ENCODE measurements at regions not wholly inside any gene's neighbourhood (a gene's known extent, or its start where the extent isn't known, plus 50 kb on each side); places are given as distances from the start of the nearest gene placed in this dataset.
"Not testable (repeated sequence)": the region's sequence is repeated elsewhere in the genome, so short reads cannot be mapped to it uniquely, and the experiment has no call there.

DNA sequence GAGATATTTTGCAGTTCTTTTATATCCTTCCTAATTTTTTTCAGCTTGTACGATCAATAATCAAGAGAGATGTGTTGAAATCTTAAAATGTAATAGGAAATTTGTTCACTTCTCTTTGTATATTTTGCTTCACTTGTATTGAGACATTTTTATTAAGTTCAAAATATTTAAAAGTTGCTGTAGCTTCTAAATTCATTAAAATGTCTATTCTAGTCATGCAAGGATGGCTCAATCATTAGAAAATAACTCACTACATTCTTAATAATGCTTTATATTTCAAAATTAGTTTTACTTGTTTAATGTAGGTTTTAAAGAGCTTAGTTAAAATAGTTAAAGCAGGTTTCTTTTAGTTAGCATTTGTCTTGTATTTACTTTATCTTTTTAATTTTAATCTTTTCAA is 308.4 kb downstream of the CYRIA start:
- no peak for DNase-seq

DNA sequence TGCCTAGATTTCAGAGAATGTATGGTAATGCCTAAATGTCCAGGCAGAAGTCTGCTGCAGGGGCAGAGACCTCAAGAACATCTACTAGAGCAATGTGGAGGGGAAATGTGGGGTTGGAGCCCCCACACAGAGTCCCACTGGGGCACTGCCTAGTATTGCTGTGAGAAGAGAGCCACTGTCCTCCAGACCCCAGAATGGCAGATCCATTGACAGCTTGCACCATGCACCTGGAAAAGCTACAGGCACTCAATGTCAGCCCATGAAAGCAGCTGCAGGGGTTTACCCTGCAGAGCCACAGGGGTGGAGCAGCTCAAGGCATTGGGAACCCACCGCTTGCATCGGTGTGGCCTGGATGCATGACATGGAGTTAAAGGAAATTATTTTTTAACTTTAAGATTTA is 314.1 kb downstream of the CYRIA start:
- DNase-seq = no peak

DNA sequence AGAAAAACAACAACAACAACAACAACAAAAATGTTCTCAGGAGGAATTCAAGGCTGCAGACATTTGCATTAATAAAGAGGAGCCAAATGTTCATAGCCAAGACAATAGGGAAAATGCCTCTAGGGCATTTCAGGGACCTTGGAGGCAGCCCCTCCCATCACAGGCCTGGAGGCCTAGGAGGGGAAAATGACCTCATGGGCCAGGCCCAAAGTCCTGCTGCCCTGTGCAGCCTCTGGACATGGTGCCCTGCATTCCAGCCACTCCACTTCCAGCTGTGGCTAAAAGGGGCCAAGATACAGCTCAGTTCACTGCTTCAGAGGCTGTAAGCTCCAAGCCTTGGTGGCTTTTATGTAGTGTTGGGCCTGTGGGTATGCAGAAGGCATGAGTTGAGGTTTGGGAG is 314.5 kb downstream of the CYRIA start:
- no peak for DNase-seq

DNA sequence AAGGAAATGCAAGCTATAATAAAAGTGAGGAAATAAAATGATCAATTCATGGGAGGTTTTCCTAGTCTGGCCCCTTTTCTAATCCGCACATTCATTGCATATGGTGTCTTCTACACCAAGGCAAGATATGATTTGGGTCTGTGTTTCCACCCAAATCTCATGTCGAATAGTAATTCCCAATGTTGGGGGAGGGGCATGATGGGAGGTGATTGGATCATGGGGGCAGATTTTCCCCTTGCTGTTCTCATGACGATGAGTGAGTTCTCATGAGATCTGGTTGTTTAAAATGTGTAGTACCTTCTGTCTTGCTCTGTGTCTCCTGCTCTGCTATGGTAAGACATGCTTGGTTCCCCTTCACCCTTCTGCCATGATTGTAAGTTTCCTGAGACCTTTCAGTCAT is 315.4 kb downstream of the CYRIA start:
- DNase-seq = no peak

DNA sequence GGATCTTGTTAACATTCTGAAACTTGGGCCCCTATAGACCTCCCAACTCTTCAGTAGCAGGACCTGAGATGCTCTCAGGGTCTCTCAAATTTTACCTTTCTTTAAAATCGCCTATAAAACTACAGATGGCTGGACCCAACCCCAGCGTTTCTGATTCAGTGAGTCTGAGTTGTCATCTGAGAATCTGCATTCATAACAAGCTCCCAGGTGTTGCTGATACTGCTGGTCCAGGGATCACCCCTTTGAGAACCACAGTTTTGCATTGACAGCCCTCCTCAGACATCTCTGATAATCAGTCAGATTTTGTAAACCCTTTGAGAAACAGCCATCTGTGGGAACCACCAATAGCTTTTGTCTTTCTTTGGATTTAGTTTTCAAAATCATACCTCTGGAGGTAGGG is 315.8 kb downstream of the CYRIA start:
- DNase-seq = no peak

DNA sequence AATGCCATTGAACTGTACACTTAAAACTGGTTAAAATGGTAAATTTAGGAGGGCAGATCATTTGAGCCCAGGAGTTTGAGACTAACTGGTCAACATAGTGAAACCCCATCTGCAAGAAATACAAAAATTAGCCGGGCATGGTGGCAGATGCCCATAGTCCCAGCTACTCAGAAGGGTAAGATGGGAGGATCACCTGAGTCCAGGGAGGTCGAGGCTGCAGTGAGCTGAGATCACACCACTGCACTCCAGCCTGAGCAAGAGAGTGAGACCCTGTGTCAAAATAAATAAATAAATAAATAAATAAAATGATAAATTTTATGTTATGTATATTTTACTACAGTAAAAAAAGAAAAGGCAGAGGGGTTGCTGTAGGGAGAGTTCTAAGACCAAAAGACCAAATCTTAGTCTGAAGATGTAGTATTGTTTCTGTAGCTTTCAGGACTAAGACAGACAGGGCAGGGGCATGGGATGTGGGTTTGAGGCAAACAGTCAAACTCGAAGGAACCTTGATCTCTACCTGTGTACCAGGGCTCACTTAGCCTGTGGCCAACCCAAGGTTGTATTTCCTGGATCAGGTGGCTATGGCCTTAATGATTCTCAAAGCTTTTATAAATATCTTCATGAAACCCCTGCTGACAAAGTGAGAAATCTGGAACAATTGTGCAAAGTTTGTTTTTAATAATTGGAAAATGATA is 316.7 kb downstream of the CYRIA start:
- no peak for DNase-seq

DNA sequence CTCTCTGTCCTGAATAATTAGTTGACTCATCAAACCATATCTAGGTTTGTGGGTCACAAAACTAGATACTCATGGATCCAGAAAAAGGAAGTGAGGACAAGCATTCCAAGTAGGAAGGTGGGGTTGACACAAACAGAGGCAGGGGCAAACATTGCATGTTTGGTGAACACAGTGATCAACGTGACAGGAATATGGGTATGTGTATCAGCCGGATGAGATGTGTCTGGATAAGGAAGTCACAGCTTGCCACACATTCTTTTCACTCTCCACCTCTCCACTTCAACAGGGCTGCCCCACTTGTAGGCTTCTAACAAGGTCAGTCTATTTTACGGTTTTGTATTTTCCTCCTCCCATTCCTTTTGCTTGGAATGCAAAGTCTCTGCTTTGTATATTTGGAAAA is 319.0 kb downstream of the CYRIA start:
- no peak for DNase-seq

DNA sequence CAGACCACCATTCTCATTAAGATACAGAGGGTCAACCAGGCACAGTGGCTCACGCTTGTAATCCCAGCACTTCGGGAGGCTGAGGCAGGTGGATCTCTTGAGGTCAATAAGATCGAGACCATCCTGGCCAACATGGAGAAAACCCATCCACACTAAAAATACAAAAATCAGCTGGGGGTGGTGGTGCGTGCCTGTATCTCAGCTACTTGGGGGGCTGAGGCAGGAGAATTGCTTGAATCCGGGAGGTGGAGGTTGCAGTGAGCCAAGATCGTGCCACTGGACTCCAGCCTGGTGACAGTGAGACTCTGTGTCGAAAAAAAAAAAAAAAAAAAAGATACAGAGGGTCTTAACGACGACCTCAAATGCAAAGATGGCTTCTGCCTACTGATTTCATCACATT is 320.4 kb downstream of the CYRIA start:
- not testable (repeated sequence) for DNase-seq

DNA sequence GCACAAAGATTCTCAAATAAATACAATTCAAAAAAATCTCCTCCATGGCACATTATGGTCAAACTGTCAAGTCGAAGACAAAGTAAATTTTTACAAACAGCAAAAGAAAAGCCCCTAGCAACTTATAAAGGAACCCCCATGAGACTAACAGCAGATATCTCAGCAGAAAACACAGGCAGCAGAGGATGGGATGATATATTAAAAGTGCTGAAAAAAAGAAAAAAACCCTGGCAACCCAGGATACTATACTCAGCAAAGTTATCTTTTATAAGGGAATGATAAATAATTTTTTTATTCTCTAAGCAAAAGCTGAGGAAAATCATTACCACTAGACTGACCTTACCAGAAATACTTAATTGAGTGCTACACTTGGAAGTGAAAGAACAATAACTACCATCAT is 326.4 kb downstream of the CYRIA start:
- DNase-seq = no peak

DNA sequence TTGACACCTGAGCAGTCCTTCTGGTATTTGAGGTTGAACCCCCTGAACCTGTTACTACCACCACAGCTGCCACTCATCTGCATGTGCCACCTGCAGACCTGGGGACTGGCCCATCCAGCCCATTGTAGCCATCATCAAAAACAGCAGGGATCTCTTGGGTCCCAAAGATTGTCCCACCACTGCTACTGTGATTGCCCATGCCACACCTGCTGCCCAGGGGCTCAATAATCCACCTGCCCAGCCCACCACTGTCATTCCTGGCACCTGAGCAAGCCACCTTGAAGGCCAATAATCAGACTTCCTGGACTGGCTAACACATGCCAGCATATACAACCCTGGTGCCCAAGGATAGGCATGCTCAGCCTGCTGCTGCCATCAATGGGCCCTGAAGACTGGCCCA is 327.6 kb downstream of the CYRIA start:
- DNase-seq = no peak

DNA sequence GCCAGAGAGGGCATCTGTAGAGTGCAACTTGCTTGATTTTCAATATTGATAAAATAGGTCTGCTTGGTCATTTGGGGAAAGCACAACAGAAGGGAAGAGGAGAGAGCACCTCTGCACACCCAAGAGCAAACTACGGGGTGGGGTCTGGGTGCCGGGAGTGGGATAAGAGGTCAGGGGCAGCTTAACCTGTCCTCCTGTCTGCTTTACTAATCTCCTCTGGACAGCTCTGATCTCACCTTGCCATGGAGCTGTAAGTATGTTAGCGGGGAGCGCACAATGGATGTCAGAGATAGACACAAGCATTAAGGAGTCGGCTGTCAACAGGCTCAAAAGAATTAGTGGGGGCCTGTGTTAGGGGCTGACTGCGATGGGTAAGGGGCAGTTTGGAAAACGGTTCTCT is 328.7 kb downstream of the CYRIA start:
- no peak for DNase-seq

DNA sequence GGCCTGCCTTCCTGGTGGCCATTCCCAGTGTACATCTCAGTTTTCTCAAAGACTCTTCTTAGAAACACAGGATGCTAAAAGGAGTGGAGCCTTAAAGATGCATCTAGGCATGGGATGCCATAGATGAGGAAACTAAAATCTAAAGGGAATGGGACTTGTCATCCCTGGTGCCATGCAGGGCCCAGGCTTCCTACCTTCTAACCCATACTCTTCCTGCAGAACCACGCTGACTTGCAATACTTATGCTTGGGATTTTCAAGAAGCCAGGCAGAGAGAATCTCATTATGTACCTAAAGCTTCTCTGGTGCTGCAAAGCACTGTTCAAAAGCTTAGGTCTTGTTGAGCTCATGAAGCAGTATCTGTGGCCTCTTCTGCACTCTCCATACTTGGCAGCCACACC is 329.1 kb downstream of the CYRIA start:
- no peak for DNase-seq

DNA sequence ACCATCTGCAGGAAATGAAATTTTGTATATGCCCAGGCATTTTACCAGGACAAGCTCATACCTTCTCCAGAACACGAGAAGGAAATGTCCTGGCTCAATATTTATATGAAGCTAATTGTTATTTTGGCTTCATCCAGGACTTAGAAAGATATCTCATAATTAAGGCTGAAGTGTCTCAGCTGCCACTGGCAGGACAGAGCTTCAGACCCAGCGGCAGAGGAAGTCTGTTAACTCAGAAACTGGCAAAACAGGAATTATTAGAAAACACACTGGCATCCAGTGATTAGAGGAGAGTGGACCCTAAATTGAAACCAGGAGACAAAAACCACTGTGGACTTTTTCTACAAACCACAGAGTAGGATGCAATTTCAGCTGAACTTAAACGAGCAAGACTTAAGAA is 329.7 kb downstream of the CYRIA start:
- DNase-seq = no peak

DNA sequence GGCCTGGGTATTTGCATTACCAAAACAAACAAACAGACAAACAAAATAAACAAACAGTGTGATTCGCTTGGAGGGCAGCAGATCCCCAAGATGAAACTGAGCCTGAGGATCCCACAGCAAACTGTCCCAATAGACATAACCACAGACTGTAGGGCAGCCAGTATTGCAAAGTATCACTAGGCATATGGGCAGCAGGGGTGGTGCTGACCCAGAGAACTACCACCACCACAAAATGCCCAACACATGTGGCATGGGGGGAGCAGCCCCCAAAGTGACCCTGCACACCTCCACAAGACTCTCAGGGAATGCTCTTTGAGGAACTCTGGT is 330.1 kb downstream of the CYRIA start:
- DNase-seq = no peak

DNA sequence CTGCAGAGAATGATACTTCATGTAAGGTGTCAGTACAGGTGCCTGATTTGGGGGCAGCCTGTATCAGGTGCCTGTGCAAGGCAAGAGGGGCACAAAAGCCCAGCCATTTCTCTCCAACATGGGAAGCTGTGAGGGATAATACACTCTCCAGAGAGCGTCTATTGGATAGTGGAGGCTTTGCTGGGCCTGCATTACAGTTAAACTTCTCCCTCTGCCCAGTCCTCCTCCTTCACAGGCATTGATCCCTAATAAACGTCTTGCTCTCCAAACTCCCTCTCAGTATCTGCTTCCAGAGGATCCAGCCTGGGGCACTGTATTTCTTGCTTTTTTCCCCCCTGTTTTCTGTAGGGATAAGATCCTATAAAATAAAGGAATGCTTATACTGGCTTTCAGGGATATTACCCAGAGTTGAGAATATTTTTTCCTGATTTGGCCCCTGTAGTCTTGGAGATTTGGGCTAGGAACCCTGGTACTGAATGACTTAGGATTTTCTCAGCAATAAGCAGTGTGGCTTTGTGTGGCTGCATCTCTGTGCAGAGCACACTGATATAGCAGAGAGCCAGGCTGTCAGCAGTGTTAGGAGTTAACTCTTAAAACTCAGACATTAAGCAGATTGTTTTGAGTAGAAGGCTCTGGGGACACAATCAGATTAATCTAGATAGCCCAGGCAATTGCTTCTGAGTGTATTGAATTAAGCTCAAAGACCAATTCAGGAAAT is 330.6 kb downstream of the CYRIA start:
- no peak for DNase-seq

DNA sequence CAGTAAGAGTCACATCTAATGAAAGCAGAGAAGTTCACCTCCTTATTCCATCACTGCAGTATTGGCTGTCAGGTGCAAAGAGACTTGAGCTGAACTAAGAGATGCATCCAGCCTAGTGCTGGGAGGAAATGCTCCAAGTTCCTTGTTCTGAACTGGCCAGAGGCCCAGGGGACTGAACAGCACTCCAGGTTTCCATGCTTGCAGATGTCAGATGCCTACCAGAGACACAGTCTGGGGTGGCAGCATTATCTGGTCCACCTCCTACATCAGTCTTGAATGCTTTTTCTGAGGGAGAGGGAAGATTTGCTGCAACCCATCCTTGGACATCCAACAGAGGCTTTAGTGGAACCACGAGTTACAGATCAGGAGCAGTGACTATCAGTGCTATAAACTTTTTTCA is 331.3 kb downstream of the CYRIA start:
- DNase-seq = no peak

DNA sequence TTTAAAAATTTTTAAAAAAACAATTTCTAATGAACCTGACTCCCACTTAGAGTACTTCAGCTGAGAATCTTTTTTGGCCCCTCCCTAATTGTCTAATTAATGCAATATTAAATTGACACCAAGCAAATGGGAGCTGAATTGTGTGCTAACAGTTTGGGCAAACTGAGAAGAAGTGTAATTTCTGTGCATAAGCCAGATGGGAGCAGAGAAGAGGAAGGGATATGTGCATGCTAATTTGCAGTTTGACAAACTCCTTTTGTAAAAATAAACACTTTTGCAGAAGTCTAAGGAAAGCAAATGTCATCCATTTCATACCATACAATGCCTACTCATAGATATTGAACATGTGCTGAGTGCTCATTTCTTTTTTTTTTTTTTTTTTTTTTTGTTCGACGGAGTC is 332.0 kb downstream of the CYRIA start:
- DNase-seq = no peak

DNA sequence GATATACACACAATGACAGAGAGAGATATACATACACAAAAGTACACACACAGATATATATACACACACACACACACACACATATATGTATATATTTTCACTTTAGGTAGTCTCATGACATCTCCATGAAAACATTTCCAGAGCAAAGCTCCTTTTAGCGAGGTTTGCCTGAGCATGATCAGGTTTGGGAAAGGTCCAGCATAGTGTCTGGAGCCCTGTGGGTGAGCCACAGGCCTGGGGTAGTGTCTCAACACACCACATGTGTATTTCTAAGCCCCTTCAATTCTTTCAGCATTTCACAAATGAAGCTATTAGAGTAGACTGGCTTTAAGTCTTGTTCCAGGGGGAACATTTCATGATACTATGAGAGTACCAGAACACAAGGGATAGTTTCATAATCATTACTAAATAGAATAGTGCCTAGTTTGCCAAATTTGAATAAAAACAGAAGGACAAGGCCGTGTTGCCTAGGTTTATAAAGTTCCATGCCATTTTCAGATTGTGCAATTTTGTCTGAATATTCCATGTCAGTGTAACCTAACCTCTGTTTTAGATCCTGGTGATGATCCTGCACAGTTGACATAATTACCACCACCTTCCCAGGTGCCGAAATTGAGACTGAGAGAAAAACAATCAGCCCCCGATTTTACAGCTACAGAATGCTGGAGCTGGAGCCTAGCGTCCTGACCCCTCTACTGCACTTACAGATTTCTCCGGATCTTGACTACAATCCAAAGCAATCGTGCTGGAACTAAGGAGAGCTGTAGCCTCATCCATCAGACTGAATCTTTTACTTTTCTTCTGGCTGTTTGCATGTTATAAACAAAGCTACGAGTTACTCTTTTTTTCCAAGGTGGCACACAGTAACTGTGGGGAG is 332.7 kb downstream of the CYRIA start:
- DNase-seq = no peak

DNA sequence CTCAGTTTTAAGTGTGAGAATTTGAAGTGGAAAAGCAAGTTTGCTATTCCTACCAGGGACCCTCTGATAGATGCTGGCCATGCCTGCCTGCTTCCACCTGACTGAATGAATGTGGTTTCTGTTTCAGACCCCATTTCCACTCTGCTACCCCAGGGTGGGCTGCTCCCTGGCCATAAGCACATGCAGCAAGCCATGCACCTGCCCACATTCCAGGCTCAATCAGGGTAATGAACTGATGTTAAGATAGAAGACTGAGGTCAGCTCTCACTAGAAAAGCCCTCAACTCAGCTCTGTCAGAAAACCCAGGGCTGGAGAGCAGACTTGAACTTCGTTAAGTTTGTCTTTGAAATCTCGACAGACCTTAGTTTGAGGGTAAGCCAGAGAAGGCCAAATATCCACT is 333.9 kb downstream of the CYRIA start:
- DNase-seq = no peak

DNA sequence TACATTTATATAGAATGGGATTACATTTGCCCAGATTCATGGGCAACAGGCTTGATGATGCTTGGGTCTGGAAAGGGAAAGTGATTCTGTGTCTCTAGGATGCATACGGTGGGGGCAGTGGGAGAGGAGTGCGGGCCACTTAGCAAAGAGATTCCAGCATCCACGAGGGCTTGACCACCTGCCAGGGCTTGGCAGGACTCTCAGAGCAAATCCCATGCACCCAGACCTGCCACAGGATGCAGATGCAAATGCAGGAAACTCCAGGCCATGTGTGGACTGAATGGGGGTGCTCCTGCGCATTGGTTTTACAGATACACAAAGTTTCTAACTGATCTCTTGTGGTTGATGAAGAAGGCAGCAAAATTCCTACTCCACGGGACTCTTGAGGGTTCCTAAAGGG is 334.7 kb downstream of the CYRIA start:
- DNase-seq = peak; percentile 61

DNA sequence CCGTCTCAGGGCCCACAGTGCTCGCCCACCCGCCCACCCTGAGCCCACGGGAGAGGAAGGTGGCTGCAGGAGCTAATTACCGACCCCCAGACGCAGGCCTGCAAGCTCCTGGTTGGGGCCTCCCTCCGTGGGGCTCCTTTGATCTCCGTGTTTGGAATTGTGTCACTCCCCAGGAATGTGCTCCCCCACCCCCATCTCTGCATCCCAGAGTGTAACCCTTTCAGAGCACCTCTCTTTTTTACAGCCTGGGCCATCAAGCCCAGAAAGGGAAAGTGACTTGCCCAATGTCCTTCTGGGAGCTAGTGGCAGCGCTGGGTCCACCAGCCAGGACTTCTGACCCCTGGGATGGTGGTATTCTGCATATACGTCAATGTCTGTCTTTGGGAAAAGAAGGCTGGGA is 335.1 kb downstream of the CYRIA start:
- peak; percentile 92 for DNase-seq

DNA sequence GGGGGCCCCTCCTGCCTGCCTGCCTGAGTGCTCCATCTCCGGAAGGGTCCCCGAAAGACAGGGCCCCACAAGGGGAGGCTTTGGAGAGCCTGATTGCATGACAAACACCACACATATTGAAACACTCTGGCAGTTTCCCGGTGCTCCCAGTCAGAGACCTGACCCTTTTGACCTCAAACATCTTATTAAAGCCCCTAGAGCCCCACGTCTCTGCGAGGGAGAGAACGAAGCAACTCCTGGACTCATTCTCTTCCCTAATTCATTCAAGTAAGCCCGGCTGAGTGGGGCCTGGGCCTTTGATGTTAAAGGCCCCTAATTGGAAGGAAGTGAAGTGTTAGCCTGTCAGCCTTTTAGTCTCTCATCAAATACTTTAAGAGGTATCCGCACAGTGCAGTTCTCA is 335.6 kb downstream of the CYRIA start:
- peak; percentile 93 for DNase-seq

DNA sequence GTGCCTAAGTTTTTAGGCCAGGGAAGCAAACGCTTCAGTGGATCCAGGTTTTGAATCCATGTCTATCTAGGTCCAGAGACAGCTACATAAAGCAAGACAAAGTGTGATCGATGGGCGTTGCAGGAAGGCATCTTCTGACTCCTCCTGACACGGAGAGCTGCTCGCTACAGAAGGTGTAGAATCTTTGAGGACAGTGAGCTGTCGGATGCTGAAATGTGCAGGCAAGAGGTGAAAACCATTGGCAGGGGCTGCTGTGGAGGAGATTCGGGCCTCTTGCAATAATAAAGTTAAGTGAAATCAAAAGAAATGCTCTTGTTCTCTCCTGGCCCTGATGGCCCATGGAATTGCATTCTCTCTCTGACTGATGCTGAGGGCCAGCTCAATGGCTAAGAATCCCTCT is 336.2 kb downstream of the CYRIA start:
- no peak for DNase-seq

DNA sequence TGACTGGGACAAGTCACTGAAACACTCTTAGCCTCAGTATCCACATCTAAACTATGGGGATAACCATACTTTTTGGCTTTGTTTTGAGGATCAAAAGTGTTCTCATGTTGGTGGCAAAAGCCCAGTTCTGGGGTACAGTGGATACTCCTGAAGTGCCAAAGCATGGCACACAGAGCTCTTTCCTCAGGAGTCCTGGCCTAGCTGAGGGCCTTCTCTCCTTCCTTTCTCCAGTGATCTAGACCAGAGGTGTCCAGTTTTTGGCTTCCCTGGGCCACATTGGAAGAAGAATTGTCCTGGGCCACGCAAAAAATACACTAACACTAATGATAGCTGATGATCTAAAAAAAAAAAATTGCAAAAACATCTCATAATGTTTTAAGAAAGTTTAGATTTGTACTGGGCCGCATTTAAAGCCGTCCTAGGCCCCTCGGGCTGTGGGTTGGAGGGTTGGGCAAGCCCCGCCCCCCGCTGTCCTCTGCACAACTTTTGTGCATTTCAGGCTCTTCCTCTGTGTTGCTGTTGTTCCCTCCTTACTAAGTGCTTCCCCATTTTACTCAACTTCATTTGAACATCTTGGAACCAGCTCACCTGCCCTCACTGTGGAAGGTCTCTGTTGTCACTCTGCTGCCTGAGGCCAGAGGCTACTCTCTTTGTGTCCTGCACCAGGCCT is 337.0 kb downstream of the CYRIA start:
- DNase-seq = no peak
